ENCODE measurements at regions not wholly inside any gene's neighbourhood (a gene's known extent, or its start where the extent isn't known, plus 50 kb on each side); places are given as distances from the start of the nearest gene placed in this dataset.
"Not testable (repeated sequence)": the region's sequence is repeated elsewhere in the genome, so short reads cannot be mapped to it uniquely, and the experiment has no call there.

DNA sequence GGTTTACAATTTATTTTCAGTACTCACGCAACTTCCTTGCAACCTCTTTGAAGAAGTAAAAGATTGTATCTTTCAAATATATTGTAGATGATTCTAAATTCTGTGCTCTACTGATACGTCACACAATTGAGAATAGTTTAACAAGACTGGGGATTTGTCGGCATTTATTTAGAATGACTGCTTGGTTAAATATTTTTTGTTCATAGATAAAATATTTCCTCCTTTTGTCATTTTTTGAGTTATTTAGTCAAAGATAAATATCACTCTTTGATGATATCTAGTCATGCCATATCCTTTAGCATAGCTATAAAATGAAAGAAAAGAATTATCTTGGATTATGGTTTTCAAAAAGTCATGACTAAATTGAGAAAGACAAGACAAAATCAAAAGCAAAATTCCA lies 2747.8 kb downstream of the PCDH9 start:
- ATAC-seq (ENCODE audit: low read depth in 2 of 2) (no peak), DNase-seq (no peak)
- H3K36me3 Mint-ChIP-seq: no peaks in the 10 kb centered on the region
- H3K4me3 Mint-ChIP-seq: no peak overlapping the region
- no peaks in the 10 kb centered on the region for H3K27me3 Mint-ChIP-seq
- peak overlapping the region in 1 of 6 donors; percentile 27 for H3K27ac Mint-ChIP-seq
- no peaks in the 10 kb centered on the region for H3K4me1 Mint-ChIP-seq
- peaks cover 0 to 8% (median 0%) of the 10 kb centered on the region in 7 donors for H3K9me3 Mint-ChIP-seq

DNA sequence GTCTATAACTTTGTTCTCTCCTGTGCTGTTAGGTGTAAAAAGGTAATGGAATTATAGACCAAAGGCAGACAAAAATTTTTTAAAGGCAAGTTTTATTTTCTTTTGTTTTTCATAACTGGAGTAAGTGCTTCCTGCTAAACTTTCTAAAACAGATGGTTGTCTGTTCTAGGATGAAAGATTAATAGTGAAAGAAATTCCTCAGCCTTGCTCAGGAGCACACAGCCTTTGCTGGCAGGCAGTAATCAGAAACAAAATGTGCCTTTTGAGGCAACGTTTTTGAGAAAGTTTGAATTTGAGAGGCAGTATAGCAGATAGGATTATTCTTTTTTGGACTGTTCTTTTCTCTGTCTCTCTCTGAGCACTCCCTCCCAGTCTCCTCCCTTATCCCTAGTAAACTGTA lies 2749.5 kb downstream of the PCDH9 start:
- H3K27ac Mint-ChIP-seq: no peak overlapping the region
- no peak for DNase-seq
- ATAC-seq (ENCODE audit: low read depth in 2 of 2): no peak
- no peaks in the 10 kb centered on the region for H3K36me3 Mint-ChIP-seq
- no peaks in the 10 kb centered on the region for H3K27me3 Mint-ChIP-seq
- peaks cover 0 to 13% (median 4%) of the 10 kb centered on the region in 7 donors for H3K9me3 Mint-ChIP-seq
- no peaks in the 10 kb centered on the region for H3K4me1 Mint-ChIP-seq
- no peak overlapping the region for H3K4me3 Mint-ChIP-seq

DNA sequence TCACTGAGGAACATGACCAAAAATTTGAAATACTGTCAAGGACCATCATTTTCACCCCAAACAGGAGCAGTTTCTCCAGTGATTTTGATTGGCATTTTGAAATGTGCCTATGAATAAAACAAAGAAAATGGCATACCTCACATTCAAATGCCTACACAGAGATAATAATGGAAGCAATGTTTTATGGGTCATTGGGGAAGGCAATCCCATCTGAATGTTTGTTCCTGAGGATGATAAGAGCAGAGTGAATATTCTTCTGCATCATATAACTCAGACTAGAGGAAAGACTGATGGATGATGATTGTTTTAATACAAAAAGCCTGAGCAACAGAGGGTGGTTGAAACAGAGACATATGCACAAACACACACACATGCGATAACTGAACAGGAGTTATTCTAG lies 2749.9 kb downstream of the PCDH9 start:
- no peak overlapping the region for H3K4me3 Mint-ChIP-seq
- H3K36me3 Mint-ChIP-seq: no peaks in the 10 kb centered on the region
- peaks cover 0 to 13% (median 4%) of the 10 kb centered on the region in 7 donors for H3K9me3 Mint-ChIP-seq
- no peak for DNase-seq
- H3K27me3 Mint-ChIP-seq: no peaks in the 10 kb centered on the region
- no peak overlapping the region for H3K27ac Mint-ChIP-seq
- no peaks in the 10 kb centered on the region for H3K4me1 Mint-ChIP-seq
- ATAC-seq (ENCODE audit: low read depth in 2 of 2): no peak

DNA sequence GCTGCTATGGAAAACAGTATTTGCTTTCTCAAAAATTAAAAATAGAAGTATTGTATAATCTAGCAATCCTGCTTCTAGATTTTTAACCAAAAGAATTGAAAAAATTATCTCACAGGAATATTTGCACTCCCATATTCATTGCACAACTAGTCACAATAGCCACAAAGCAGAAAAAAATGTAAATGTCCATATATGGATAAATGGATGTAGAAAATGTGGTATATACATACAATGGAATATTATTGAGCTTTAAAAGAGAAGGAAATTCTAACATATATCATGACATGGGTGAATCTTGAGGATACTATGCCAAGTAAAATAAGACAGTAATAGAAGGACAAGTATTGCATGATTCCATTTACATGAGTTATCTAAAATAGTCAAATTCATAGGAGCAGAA lies 2753.0 kb downstream of the PCDH9 start:
- no peaks in the 10 kb centered on the region for H3K27me3 Mint-ChIP-seq
- no peaks in the 10 kb centered on the region for H3K4me1 Mint-ChIP-seq
- peaks cover 0 to 5% (median 3%) of the 10 kb centered on the region in 7 donors for H3K9me3 Mint-ChIP-seq
- no peaks in the 10 kb centered on the region for H3K36me3 Mint-ChIP-seq
- no peak overlapping the region for H3K4me3 Mint-ChIP-seq
- H3K27ac Mint-ChIP-seq: no peak overlapping the region
- ATAC-seq (ENCODE audit: low read depth in 2 of 2): no peak
- no peak for DNase-seq

DNA sequence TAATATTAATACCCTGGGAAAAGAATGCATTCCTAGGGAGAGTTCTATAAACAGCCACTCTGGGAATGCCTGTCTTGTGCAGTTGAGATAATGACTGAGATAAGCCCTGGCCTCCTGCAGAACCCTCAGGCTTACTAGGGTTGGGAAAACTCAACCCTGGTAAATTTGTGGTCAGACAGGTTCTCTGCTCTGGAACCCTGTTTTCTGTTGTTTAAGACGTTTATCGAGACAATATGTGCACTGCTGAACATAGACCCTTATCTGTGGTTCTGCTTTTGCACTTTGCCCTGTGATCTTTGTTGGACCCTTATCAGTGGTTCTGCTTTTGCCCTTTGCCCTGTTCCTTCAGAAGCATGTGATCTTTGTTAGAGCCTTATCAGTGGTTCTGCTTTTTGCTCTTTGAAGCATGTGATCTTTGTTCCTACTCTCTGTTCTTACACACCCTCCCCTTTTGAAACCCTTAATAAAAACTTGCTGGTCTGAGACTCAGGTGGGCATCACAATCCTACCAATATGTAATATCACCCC lies 2754.0 kb downstream of the PCDH9 start:
- not testable (repeated sequence) for H3K9me3 Mint-ChIP-seq; H3K4me3 Mint-ChIP-seq; H3K4me1 Mint-ChIP-seq; DNase-seq; ATAC-seq (ENCODE audit: low read depth in 2 of 2); H3K27me3 Mint-ChIP-seq; H3K36me3 Mint-ChIP-seq; H3K27ac Mint-ChIP-seq

DNA sequence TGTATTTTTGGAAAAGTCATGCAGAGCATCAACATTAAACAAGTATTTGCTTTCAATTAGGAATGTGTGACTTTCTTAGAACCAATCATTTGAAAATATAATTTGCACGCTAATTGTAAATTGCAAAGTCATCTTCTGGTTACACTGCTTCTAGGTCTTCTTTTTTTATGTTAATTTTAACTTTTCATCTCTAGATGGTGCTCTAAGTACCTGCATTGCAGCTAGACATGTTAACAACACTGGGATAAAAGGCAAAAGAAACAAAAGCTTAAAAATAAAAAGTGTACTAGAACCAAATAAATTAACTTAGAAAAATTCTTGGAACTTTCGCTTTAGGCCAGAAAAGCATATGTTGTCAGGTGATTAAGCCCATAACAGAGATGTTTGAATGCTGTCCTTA lies 2758.2 kb downstream of the PCDH9 start:
- Mint-ChIP-seq H3K27ac (no peak overlapping the region), H3K27me3 (no peaks in the 10 kb centered on the region), H3K4me3 (no peak overlapping the region), H3K9me3 (peaks cover 0 to 5% (median 3%) of the 10 kb centered on the region in 7 donors), H3K36me3 (no peaks in the 10 kb centered on the region), H3K4me1 (no peaks in the 10 kb centered on the region)
- ATAC-seq (ENCODE audit: low read depth in 2 of 2) (no peak), DNase-seq (no peak)

DNA sequence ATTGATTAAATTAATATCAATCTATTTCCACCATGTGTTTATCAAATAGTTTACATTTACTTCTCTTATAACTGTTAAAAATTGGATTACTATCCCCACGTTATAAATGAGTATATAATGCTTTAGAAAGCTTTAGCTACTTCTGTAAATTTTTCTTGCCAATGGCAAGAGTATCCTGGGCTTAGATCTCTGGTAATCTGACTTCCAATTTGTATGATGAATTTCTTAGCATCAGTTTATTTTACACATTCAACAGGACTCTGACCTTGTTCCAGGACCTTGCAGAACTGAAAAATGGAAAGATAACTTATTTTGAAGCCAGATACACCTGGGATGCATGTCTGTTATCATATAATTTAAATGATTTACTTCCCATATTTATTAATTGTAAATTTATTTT lies 2759.4 kb downstream of the PCDH9 start:
- no peaks in the 10 kb centered on the region for H3K36me3 Mint-ChIP-seq
- no peak overlapping the region for H3K4me3 Mint-ChIP-seq
- H3K27me3 Mint-ChIP-seq: no peaks in the 10 kb centered on the region
- ATAC-seq (ENCODE audit: low read depth in 2 of 2) (no peak), DNase-seq (no peak)
- no peak overlapping the region for H3K27ac Mint-ChIP-seq
- H3K4me1 Mint-ChIP-seq: no peaks in the 10 kb centered on the region
- H3K9me3 Mint-ChIP-seq: no peaks in the 10 kb centered on the region

DNA sequence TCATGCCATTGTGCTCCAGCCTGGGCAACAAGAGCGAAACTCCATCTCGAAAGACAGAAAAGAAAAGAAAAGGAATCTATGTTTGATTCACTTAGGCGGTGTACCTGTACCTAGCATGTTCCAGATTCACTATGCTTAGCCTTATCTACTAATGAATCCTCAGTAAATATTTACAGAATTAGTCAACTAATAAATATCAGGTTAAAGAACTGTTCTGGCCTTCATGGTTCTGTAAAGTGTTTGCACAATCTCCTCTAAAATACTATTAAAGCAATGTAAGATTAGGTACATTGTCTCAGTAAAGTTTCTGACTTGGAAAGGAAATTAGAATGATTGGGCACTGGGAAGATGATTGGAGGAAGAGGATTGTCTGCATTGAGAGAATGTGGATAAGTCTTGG lies 2770.4 kb downstream of the PCDH9 start:
- ATAC-seq (ENCODE audit: low read depth in 2 of 2) (no peak), DNase-seq (no peak)
- Mint-ChIP-seq H3K27me3 (no peaks in the 10 kb centered on the region), H3K9me3 (peaks cover 0 to 5% (median 2%) of the 10 kb centered on the region in 7 donors), H3K4me1 (no peaks in the 10 kb centered on the region), H3K27ac (no peak overlapping the region), H3K4me3 (no peak overlapping the region), H3K36me3 (no peaks in the 10 kb centered on the region)

DNA sequence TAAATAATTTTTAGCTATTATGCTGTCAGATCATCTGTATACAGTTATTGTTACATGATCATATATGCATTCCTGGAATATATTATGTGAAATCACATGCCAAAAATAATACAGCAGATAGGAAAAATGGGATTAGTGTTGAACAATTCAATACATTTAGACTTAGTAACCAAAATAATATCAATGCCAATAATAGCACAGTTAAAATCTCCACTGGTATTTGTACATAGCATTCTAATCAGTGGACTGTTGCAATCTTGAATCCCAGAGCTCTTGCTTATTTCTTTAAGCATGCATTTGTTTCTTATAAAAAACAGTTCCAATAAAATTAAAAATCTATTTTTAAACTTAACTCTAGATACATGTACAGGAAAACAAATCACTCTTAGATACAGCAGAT lies 2772.2 kb downstream of the PCDH9 start:
- H3K27me3 Mint-ChIP-seq: no peaks in the 10 kb centered on the region
- DNase-seq (no peak), ATAC-seq (ENCODE audit: low read depth in 2 of 2) (no peak)
- H3K4me3 Mint-ChIP-seq: no peak overlapping the region
- no peaks in the 10 kb centered on the region for H3K36me3 Mint-ChIP-seq
- H3K27ac Mint-ChIP-seq: no peak overlapping the region
- no peaks in the 10 kb centered on the region for H3K4me1 Mint-ChIP-seq
- H3K9me3 Mint-ChIP-seq: peaks cover 0 to 6% (median 2%) of the 10 kb centered on the region in 7 donors

DNA sequence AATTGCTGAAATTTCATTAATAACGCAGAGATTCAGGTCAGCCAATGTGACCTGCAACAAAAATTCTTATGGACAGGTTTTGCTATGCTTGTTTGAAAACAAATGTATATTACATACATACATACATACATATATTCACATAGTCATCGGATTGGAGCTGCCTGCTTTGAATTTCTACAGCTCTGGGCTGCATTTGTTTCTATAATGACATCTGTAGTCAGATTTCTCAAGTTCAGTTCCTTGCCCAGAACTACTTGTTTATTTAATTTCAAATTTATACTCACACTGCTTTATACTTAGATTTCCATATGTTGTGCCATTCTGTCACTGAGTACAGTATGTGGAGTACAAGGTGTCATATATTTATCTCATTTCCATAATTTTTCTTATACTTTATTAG lies 2775.0 kb downstream of the PCDH9 start:
- ATAC-seq (ENCODE audit: low read depth in 2 of 2) (no peak), DNase-seq (no peak)
- Mint-ChIP-seq H3K27me3 (no peaks in the 10 kb centered on the region), H3K9me3 (peaks cover 0 to 4% (median 0%) of the 10 kb centered on the region in 7 donors), H3K4me3 (no peak overlapping the region), H3K36me3 (no peaks in the 10 kb centered on the region), H3K4me1 (no peaks in the 10 kb centered on the region), H3K27ac (no peak overlapping the region)

DNA sequence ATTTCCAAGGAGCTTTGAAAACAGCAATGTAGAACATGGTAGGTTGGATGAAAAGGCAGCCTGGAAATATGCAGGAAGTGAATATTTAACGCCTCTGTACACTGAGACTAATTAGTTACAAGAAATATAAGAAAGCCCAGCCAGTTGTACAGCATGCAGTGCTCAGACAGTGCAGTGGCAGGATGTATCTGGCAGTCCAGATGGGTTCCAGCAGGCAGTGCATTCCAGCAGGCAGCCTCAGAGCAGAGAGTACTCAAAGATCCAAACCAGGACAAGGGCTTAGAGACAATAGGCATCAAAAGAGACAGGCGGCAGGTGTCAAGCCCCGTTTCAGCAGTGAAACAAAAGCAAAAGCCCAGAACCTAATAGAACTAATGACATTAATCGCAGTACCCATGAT lies 2776.3 kb downstream of the PCDH9 start:
- H3K36me3 Mint-ChIP-seq: no peaks in the 10 kb centered on the region
- H3K4me3 Mint-ChIP-seq: no peak overlapping the region
- DNase-seq: no peak
- peaks cover 0 to 3% (median 0%) of the 10 kb centered on the region in 7 donors for H3K9me3 Mint-ChIP-seq
- no peaks in the 10 kb centered on the region for H3K4me1 Mint-ChIP-seq
- H3K27me3 Mint-ChIP-seq: no peaks in the 10 kb centered on the region
- H3K27ac Mint-ChIP-seq: no peak overlapping the region
- no peak for ATAC-seq (ENCODE audit: low read depth in 2 of 2)

DNA sequence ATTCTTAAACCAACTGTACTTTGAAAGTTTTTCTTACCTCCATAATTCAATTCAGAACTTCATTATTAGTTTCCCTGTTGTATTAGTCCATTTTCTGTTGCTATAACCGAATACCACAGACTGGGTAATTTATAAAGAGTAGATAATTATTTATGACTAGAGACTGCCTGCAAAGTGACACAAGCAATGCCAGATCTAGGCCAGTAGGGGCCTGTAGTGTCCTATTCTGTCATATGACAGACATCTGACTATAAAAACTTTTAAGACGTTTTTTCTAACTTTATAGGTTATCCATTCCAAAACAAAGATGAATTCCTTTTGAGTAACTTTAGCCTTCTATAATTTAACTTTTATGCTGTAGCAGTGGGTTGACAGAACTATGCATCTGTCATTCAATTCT lies 2783.8 kb downstream of the PCDH9 start:
- H3K9me3 Mint-ChIP-seq: no peaks in the 10 kb centered on the region
- ATAC-seq (ENCODE audit: low read depth in 2 of 2) (no peak), DNase-seq (no peak)
- H3K36me3 Mint-ChIP-seq: no peaks in the 10 kb centered on the region
- no peaks in the 10 kb centered on the region for H3K4me1 Mint-ChIP-seq
- H3K27me3 Mint-ChIP-seq: no peaks in the 10 kb centered on the region
- no peak overlapping the region for H3K4me3 Mint-ChIP-seq
- no peak overlapping the region for H3K27ac Mint-ChIP-seq

DNA sequence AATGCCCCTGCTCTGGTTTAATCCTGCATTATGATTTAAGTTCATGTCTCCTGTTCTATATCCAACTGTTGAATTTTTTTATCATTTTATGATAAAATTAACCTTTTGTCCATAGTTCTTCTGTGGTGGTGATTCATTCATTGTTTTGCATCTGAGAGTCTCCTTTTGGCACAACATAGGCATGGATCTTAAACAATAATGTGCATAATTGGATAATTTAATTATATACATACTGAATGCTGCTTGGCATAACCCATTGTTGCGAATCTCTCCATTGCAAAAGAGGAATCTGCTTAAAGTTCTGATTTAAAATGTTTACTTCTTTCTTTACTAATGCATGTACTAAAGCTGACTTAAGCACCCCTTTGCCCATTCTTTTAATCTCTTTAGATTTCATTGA lies 2788.4 kb downstream of the PCDH9 start:
- Mint-ChIP-seq H3K36me3 (no peaks in the 10 kb centered on the region), H3K4me3 (no peak overlapping the region), H3K27ac (no peak overlapping the region), H3K9me3 (no peaks in the 10 kb centered on the region), H3K4me1 (no peaks in the 10 kb centered on the region), H3K27me3 (no peaks in the 10 kb centered on the region)
- ATAC-seq (ENCODE audit: low read depth in 2 of 2): no peak
- no peak for DNase-seq

DNA sequence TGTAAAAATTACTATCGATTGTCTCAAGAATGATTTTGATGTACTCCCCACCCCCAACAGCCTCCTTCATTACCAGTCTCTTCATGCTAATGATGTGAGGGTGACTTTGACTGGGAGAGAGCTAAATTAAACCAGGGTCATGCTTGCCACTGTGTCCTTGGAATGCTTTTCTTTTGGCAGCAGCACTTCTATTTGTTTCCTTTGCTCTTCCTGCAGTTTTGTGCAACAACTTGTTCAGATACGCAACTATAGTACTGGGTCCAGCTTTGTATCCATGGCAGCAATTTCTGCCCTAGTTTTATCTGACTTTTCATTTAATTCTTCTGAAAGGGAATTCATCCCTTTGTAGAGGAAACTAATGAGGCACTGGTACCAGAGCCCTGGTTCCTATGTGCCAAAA lies 2792.1 kb downstream of the PCDH9 start:
- Mint-ChIP-seq H3K27ac (no peak overlapping the region), H3K4me1 (no peaks in the 10 kb centered on the region), H3K4me3 (no peak overlapping the region), H3K27me3 (no peaks in the 10 kb centered on the region), H3K36me3 (no peaks in the 10 kb centered on the region), H3K9me3 (no peaks in the 10 kb centered on the region)
- DNase-seq (no peak), ATAC-seq (ENCODE audit: low read depth in 2 of 2) (no peak)

DNA sequence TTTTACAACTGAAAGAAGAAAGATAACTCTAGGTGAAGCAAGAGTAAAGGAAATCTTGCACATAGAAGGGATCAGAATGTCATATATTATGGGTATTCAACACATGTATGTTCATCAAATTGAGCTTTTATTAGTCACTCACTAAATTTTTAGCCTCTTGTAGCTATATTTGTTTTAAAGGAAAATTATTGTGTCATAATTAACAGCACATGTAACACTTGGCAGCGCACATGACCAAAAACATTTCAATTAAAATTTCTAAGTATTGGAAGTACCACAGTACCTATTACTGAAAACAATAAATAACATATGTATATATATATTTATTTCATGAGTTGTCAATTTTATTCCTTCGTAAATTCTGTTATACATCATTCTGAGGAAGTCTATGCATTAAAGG lies 2800.4 kb downstream of the PCDH9 start:
- Mint-ChIP-seq H3K27ac (no peak overlapping the region), H3K4me3 (no peak overlapping the region), H3K9me3 (peaks cover 0 to under 1% (median 0%) of the 10 kb centered on the region in 7 donors), H3K27me3 (no peaks in the 10 kb centered on the region), H3K4me1 (no peaks in the 10 kb centered on the region), H3K36me3 (no peaks in the 10 kb centered on the region)
- DNase-seq: no peak
- ATAC-seq (ENCODE audit: low read depth in 2 of 2): no peak
